ENCODE measurements at regions not wholly inside any gene's neighbourhood (a gene's known extent, or its start where the extent isn't known, plus 50 kb on each side); places are given as distances from the start of the nearest gene placed in this dataset.

GRCh38 chr10:121112136-121112535 is 261.0 kb downstream of the WDR11 start:
- H3K27me3 ChIP-seq (ENCODE audit: control insufficient read depth, insufficient read depth, low read length) = no peaks in the 10 kb centered on the region
- peaks cover 0 to 4% (median 0%) of the 10 kb centered on the region in 3 donors for H3K9me3 ChIP-seq (ENCODE audit: control insufficient read depth in 2 of 3, insufficient read depth in 1 of 3, low read length in 3 of 3)
- FAIRE-seq = no peak
- H3K27ac ChIP-seq (ENCODE audit: low read depth in 2 of 2, low read length in 2 of 2) = no peak overlapping the region
- intact Hi-C loops (cut with DNase I) = no loop called here
- H3K36me3 ChIP-seq (ENCODE audit: control insufficient read depth in 2 of 3, insufficient read depth in 3 of 3, low read length in 3 of 3) = no peaks in the 10 kb centered on the region
- no peak overlapping the region for H3K4me3 ChIP-seq (ENCODE audit: low read length in 3 of 3)
- DNase-seq = peak in 2 of 5 donors; percentile 46 to 58
- no peak for TF ChIP-seq CTCF (IDR thresholded peaks at IDR 0.05; ENCODE audit: borderline replicate concordance, extremely low read depth, insufficient read depth)
- no peak overlapping the region for H3K9ac ChIP-seq (ENCODE audit: low read length in 3 of 3)
- no peaks in the 10 kb centered on the region for H3K4me1 ChIP-seq (ENCODE audit: control insufficient read depth in 2 of 3, insufficient read depth in 2 of 3, low read depth in 1 of 3, low read length in 3 of 3)

GRCh38 chr10:121112579-121113384 is 261.6 kb downstream of the WDR11 start:
- no peak overlapping the region for H3K27ac ChIP-seq (ENCODE audit: low read depth in 2 of 2, low read length in 2 of 2)
- H3K9ac ChIP-seq (ENCODE audit: low read length in 3 of 3) = no peak overlapping the region
- no peak for TF ChIP-seq CTCF (IDR thresholded peaks at IDR 0.05; ENCODE audit: borderline replicate concordance, extremely low read depth, insufficient read depth)
- no peak overlapping the region for H3K4me3 ChIP-seq (ENCODE audit: low read length in 3 of 3)
- FAIRE-seq (no peak), DNase-seq (peak in 4 of 5 donors; percentile 78 to 91 (median 84))
- no peaks in the 10 kb centered on the region for H3K27me3 ChIP-seq (ENCODE audit: control insufficient read depth, insufficient read depth, low read length)
- intact Hi-C loops (cut with DNase I) = no loop called here
- no peaks in the 10 kb centered on the region for H3K36me3 ChIP-seq (ENCODE audit: control insufficient read depth in 2 of 3, insufficient read depth in 3 of 3, low read length in 3 of 3)
- peaks cover 0 to 4% (median 0%) of the 10 kb centered on the region in 3 donors for H3K9me3 ChIP-seq (ENCODE audit: control insufficient read depth in 2 of 3, insufficient read depth in 1 of 3, low read length in 3 of 3)
- H3K4me1 ChIP-seq (ENCODE audit: control insufficient read depth in 2 of 3, insufficient read depth in 2 of 3, low read depth in 1 of 3, low read length in 3 of 3) = no peaks in the 10 kb centered on the region

- Histone ChIP-seq H3K36me3 (ENCODE audit: control insufficient read depth in 2 of 3, insufficient read depth in 3 of 3, low read length in 3 of 3) (no peaks in the 10 kb centered on the region), H3K9ac (ENCODE audit: low read length in 3 of 3) (no peak overlapping the region), H3K4me1 (ENCODE audit: control insufficient read depth in 2 of 3, insufficient read depth in 2 of 3, low read depth in 1 of 3, low read length in 3 of 3) (no peaks in the 10 kb centered on the region), H3K4me3 (ENCODE audit: low read length in 3 of 3) (no peak overlapping the region), H3K27me3 (ENCODE audit: control insufficient read depth, insufficient read depth, low read length) (no peaks in the 10 kb centered on the region), H3K27ac (ENCODE audit: low read depth in 2 of 2, low read length in 2 of 2) (no peak overlapping the region), H3K9me3 (ENCODE audit: control insufficient read depth in 2 of 3, insufficient read depth in 1 of 3, low read length in 3 of 3) (peaks cover 0 to 4% (median 0%) of the 10 kb centered on the region in 3 donors)
- no peak for DNase-seq
- no peak for TF ChIP-seq CTCF (IDR thresholded peaks at IDR 0.05; ENCODE audit: borderline replicate concordance, extremely low read depth, insufficient read depth)
- FAIRE-seq = no peak
- intact Hi-C loops (cut with DNase I) = no loop called here
Observed at GRCh38 chr10:121113385-121113696, 262.2 kb downstream of the WDR11 start.

Measured in kidney (tissue), 13 donors.